ENCODE measurements at regions not wholly inside any gene's neighbourhood (a gene's known extent, or its start where the extent isn't known, plus 50 kb on each side); places are given as distances from the start of the nearest gene placed in this dataset.

- Mint-ChIP-seq H3K36me3 (ENCODE audit: insufficient read depth, unreplicated experiment) (no peaks in the 10 kb centered on the region), H3K4me1 (ENCODE audit: low read depth, unreplicated experiment) (peaks cover 7% of the 10 kb centered on the region), H3K27ac (ENCODE audit: unreplicated experiment) (no peak overlapping the region), H3K9me3 (ENCODE audit: low read depth, unreplicated experiment) (no peaks in the 10 kb centered on the region), H3K27me3 (ENCODE audit: unreplicated experiment) (no peaks in the 10 kb centered on the region), H3K4me3 (ENCODE audit: low read depth, unreplicated experiment) (no peak overlapping the region)
- TF ChIP-seq CTCF (IDR thresholded peaks at IDR 0.05; ENCODE audit: unreplicated experiment) = no peak
- no peak for DNase-seq
- BruUV-seq (replicated peaks) = no TSS peak
- CTCF ChIA-PET = interaction anchor here (0.7 kb wide), 2 partner anchors 9 to 16 kb away, joined by 3 read pairs; no protein-coding TSS in a partner anchor
- intact Hi-C loops (cut with micrococcal nuclease; ENCODE audit: unreplicated experiment) = no loop called here
Measured at GRCh38 chr3:13227315-13228165, 154.3 kb upstream of the IQSEC1 start.

GRCh38 chr3:13224967-13225366 lies 151.7 kb upstream of the IQSEC1 start:
- Mint-ChIP-seq H3K4me1 (ENCODE audit: low read depth, unreplicated experiment) (peaks cover 7% of the 10 kb centered on the region), H3K9me3 (ENCODE audit: low read depth, unreplicated experiment) (no peaks in the 10 kb centered on the region), H3K4me3 (ENCODE audit: low read depth, unreplicated experiment) (no peak overlapping the region), H3K27me3 (ENCODE audit: unreplicated experiment) (no peaks in the 10 kb centered on the region), H3K36me3 (ENCODE audit: insufficient read depth, unreplicated experiment) (no peaks in the 10 kb centered on the region), H3K27ac (ENCODE audit: unreplicated experiment) (no peak overlapping the region)
- BruUV-seq (replicated peaks) = no TSS peak
- intact Hi-C loops (cut with micrococcal nuclease; ENCODE audit: unreplicated experiment) = no loop called here
- CTCF ChIA-PET = interaction anchor here (1.0 kb wide), 1 partner anchor 80 kb away, joined by 4 read pairs; no protein-coding TSS in a partner anchor
- TF ChIP-seq CTCF (IDR thresholded peaks at IDR 0.05; ENCODE audit: unreplicated experiment) = no peak
- no peak for DNase-seq

DNA sequence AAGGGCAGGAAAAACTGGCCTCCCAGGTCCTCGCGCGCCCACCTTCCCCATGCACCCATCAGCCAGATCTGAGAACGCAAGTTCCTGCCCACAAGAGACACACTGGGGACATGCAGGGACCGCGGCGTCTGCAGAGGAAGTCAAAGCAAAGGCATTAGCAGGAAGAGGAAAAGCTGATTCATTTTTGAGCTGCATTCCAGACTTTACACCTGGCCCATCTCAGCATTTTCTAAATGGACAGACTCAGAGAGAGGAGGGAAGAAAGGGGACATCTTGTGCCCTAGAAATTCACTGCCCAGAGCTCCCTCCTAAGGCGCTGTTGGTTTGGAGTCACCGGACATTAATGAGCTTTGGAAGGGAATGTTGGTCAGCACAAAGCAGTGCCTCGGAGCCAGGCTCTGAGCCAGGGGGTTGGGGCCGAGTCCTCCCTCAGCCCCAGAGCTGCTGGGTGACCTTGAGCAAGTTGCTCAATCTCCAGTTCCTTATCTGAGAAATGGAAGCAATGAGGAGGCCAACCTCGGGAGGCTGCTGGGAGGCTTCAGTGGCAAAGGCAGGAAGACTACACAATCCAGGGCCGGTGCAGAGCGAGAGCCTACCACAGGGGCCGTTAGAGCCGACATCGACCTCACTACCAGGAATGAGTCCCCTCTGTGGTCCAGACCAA lies 150.5 kb upstream of the IQSEC1 start:
- Mint-ChIP-seq H3K9me3 (ENCODE audit: low read depth, unreplicated experiment) (no peaks in the 10 kb centered on the region), H3K4me1 (ENCODE audit: low read depth, unreplicated experiment) (peaks cover 1% of the 10 kb centered on the region), H3K27ac (ENCODE audit: unreplicated experiment) (no peak overlapping the region), H3K36me3 (ENCODE audit: insufficient read depth, unreplicated experiment) (no peaks in the 10 kb centered on the region), H3K27me3 (ENCODE audit: unreplicated experiment) (no peaks in the 10 kb centered on the region), H3K4me3 (ENCODE audit: low read depth, unreplicated experiment) (no peak overlapping the region)
- BruUV-seq (replicated peaks) = no TSS peak
- CTCF ChIA-PET = interaction anchor here (1.0 kb wide), 1 partner anchor 78 kb away, joined by 4 read pairs; no protein-coding TSS in a partner anchor
- DNase-seq = no peak
- TF ChIP-seq CTCF (IDR thresholded peaks at IDR 0.05; ENCODE audit: unreplicated experiment) = no peak
- intact Hi-C loops (cut with micrococcal nuclease; ENCODE audit: unreplicated experiment) = no loop called here

DNA sequence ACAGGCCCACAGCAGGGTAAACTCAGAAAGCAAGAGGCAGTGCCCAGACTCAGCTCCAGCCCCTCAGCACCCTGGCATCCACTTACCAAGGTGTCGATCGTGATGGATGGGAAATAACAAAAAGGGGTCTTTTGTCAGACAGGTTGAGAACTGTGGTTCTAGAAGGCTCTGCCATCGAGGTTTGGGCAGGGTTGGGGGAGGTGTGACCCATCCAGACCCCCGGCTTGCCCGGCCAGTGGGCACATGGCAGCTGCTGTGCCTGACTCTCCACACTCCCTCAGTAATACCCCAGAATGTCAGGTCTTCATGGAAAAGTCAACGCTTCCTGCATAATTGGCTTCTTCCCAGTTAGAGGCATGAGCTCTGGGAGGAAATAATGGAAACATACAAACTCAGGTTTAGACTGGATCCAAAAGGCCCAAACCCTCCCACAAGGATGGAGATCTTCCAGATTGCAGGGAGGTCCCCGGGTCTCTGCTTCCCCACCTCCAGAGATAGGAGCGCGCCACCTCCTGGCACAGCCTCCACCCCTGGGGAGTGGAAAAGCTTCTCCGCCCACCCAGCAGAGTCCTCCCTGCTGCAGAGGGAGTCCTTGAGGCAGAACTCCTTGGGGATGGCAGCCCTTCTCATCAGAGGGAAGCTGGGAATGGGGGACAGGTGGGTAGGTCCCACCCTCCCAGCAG lies 149.8 kb upstream of the IQSEC1 start:
- no peak for TF ChIP-seq CTCF (IDR thresholded peaks at IDR 0.05; ENCODE audit: unreplicated experiment)
- DNase-seq = no peak
- no peaks in the 10 kb centered on the region for H3K27me3 Mint-ChIP-seq (ENCODE audit: unreplicated experiment)
- H3K27ac Mint-ChIP-seq (ENCODE audit: unreplicated experiment) = no peak overlapping the region
- intact Hi-C loops (cut with micrococcal nuclease; ENCODE audit: unreplicated experiment) = no loop called here
- H3K4me1 Mint-ChIP-seq (ENCODE audit: low read depth, unreplicated experiment) = peaks cover 8% of the 10 kb centered on the region
- no peak overlapping the region for H3K4me3 Mint-ChIP-seq (ENCODE audit: low read depth, unreplicated experiment)
- BruUV-seq (replicated peaks) = no TSS peak
- H3K36me3 Mint-ChIP-seq (ENCODE audit: insufficient read depth, unreplicated experiment) = no peaks in the 10 kb centered on the region
- H3K9me3 Mint-ChIP-seq (ENCODE audit: low read depth, unreplicated experiment) = no peaks in the 10 kb centered on the region
- CTCF ChIA-PET = no interaction called here
